ENCODE measurements at regions not wholly inside any gene's neighbourhood (a gene's known extent, or its start where the extent isn't known, plus 50 kb on each side); places are given as distances from the start of the nearest gene placed in this dataset.

DNA sequence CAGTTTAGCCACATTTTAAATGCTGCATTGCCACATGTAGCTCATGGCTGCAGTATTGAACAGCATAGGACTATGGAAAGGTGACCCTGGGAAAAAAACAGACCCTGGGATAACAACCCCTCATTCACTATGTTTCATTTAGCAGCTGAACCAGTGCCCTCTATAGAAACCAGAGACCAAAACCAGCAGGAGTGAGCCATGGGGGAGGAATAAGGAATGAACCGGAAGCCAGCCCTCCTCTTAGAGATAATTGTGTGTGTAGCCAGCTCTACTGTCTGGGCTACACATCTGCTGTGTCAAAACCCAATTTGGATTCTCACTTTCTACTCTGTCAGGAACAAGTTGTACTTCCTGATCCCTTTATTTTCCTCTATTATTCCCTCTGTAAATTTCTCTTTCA, 158.5 kb upstream of the S100G start:
- DNase-seq (ENCODE audit: low spot score) = no peak

DNA sequence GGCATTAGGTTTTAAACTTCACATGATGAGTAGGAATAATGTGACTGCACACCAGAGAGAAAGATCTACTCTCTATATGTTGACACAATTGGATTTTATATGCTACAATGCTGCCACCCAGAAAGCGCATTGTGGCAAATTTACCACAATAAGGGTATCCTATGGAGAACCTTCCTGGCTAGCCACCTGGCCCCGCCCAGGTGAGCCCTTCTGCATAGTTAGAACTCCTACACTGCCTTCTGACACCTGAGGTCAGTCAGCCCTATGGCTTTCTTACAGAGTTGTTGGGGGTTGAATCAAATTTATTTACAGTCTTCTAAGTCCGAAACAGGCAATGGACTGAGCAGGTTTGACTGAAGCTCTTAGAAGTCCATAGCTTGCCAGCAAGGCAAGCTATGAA, 153.8 kb upstream of the S100G start:
- DNase-seq (ENCODE audit: low spot score) = no peak

DNA sequence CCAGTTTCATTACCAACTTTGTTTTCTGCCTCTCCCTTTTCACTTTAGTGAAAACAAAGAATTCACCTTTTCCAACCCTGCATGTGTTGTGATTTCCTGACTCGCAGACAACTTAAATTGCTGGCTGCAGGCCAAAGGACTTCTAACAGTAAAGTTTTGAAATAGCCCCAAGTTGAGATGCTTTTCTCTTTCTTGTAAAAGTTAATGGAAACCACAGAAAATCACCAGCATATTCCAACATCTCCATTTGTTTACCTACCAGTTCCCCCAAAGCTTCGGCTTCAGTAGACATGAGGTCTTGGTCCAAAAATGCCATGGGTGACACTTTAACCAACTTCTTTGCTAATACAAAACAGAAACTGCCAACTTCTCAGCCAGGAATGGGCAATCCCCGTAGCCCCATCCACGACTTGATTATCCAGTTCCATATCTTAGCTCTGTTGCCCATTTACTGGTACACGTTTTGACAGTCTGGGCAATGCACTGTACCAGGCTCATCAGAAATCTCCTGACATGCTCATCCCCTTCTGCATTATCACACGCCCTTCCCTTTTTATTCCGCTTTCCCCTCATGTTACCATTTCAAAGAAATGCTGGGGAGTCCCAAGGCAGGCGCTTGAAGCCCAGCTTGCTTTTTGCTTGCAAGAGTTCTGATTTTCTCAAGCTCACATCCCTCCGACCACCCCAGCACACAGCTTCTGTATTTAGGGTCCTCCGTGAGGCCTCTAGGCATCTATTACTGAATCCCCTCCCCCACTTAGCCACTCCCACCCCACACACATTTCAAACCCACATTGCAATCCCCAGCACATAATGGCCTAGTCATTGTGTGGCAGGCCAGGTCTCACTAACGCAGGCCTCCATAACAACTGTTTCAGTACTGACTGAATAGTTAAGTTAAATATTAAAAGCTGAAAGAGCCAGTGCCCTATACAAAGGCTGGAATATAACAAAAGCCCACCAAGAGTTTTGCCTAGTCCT, 137.9 kb upstream of the S100G start:
- DNase-seq (ENCODE audit: low spot score) = no peak

DNA sequence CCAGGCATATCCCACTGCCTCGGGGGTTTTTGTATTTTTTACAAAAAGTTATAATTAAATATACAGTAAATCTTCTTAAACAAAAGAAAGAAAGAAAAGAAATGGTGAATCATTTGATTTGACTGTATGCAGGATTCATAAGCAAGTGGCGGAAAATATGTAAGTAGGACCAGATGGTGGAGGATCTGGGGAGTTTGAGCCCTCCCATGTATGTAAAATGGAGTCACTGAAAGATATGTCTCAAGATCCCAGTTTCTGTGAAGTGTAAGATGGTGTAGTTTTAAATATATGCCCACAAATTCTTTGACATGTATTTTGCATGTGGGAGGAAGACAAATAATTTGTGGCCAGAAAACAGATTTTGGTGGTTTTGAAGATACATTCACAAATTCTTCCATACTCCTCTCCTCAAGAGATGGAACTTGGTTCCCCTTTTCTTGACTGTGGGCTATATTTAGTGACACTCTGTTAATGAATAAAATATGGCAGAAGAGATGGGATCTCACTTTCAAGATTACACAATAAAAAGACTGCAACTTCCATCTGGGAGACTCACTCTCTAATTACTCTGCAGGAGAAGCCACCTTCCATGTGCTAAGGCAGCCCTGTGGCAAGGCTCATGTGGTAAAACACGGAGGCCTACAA, 133.6 kb upstream of the S100G start:
- no peak for DNase-seq (ENCODE audit: low spot score)

DNA sequence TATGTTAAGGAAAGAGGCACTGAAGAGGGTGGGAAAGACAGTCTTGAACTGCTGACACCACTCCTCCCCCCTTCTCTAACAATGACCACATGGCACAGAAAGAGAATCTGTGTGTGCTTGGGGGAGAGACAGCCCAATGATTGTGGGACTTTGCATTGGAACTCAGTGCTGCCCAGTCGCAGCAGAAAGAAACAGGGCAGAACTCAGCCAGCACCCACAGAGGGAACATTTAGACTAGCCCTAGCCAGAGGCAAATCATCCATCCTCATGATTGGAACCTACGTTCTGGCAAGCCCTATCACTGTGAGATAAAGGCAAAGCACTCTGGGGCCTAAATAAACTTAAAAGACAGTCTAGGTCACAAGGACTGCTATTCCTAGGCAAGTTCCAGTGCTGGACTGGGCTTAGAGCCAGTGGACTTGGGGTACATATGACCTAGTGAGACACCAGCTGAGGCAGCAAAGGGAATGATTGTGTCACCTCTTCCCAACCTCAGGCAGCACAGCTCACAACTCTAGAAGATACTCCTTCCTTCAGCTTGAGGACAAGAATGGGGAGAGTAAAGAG, 132.8 kb upstream of the S100G start:
- DNase-seq (ENCODE audit: low spot score) = no peak

DNA sequence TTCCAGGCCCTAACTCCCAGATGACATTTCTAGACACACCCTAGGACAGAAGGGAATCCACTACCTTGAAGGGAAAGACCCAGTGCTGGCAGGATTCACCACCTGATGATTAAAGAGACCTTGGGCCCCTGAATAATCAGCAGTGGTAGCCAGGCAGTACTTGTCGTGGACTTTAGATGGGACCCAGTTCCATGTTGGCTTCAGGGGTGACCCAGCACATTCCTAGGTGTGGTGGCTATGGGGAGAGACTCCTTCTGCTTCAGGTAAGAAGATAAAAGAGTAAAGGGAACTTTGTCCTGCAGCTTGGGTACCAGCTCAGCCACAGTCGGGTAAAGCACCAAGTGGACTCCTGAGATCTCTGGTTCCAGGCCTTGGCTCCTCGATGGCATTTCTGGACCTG, 131.8 kb upstream of the S100G start:
- no peak for DNase-seq (ENCODE audit: low spot score)

DNA sequence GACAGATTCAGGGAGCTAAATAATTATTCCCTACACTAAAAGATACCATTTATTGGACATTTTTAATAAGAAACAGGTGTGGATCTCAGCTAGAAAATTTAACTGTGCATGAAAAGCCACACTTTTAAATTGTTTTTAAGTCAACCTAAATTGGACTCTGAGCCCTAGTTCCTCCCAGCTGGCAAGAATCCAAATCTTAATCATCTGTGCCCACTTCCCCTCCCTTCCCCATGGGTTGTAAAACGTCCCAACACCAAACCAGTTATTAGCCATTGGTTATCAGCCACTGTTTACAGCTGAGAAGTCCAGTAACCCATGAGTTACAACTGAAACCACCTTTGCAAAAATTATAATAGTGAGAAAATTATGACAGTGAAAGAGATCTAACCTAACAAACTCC, 125.6 kb upstream of the S100G start:
- no peak for DNase-seq (ENCODE audit: low spot score)

DNA sequence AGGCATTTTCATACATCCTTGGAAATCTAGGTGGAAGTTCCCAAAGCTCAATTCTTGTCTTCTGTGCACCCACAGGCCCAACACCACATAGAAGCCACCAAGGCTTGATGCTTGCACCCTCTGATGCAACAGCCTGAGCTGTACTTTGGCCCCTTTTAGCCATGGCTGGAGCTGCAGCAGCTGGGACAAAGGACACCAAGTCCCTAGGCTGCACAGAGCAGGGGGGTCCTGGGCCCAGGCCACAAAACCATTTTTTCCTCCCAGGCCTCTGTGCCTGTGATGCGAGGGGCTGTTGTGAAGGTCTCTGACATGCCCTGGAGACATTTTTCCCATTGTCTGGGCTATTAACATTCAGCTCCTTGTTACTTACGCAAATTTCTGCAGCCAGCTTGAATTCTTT, 124.0 kb upstream of the S100G start:
- DNase-seq (ENCODE audit: low spot score) = no peak

DNA sequence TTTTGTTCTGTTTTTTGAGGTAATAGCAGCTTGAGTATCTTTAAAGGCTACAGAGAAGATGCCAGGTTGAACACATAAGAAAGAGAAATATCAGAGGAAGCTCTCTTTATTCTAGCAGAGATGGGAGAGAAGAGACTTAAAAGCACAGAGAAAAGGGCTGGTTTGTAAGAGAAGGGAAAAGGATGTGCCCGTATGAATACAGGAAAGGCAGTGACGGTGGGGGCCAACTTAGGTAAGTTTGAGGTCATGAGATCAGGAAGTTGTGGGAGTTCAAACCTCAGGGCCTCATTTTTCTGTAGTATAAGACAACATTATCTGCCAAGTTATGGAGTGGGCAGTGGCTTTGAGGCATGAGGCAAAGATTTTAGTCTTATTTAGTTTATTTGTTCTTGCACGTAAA, 121.3 kb upstream of the S100G start:
- no peak for DNase-seq (ENCODE audit: low spot score)
